ENCODE measurements at regions not wholly inside any gene's neighbourhood (a gene's known extent, or its start where the extent isn't known, plus 50 kb on each side); places are given as distances from the start of the nearest gene placed in this dataset.

- Histone ChIP-seq H3K9me3 (replicated peaks; ENCODE audit: control insufficient read depth, insufficient read depth, low read length) (no peaks in the 10 kb centered on the region), H3K79me2 (ENCODE audit: control insufficient read depth, insufficient read depth, low read length) (no peaks in the 10 kb centered on the region), H3K9ac (replicated peaks; ENCODE audit: extremely low read depth, insufficient read depth, low read length) (no peak overlapping the region), H4K20me1 (replicated peaks; ENCODE audit: control insufficient read depth, extremely low read depth, insufficient read depth, low read length) (no peaks in the 10 kb centered on the region), H3K9me1 (replicated peaks; ENCODE audit: control insufficient read depth, extremely low read depth, insufficient read depth, low read length) (no peaks in the 10 kb centered on the region), H3K36me3 (ENCODE audit: control insufficient read depth in 2 of 2, extremely low read depth in 1 of 2, insufficient read depth in 2 of 2, low read length in 2 of 2) (no peaks in the 10 kb centered on the region), H3K4me3 (replicated peaks in 1 of 3; ENCODE audit: insufficient read depth in 1 of 3, low read depth in 1 of 3, low read length in 3 of 3) (no peak overlapping the region), H2AFZ (ENCODE audit: low read depth, low read length) (no peak overlapping the region), H3K27ac (ENCODE audit: insufficient read depth, low read depth, low read length) (no peak overlapping the region), H3K4me1 (ENCODE audit: control insufficient read depth, extremely low read depth, insufficient read depth, low read length) (no peaks in the 10 kb centered on the region), H3K27me3 (ENCODE audit: control insufficient read depth in 2 of 2, insufficient read depth in 2 of 2, low read length in 2 of 2) (no peaks in the 10 kb centered on the region), H3K4me2 (ENCODE audit: insufficient read depth, low read length) (no peak overlapping the region)
- TF ChIP-seq CTCF (IDR thresholded peaks at IDR 0.05; ENCODE audit: extremely low read depth in 1 of 2, insufficient read depth in 1 of 2, low read depth in 1 of 2, low read length in 2 of 2) (no peak), EZH2 (IDR thresholded peaks at IDR 0.05; ENCODE audit: borderline replicate concordance, low read depth, low read length, severe bottlenecking) (no peak), POLR2AphosphoS5 (IDR thresholded peaks at IDR 0.05; ENCODE audit: insufficient read depth, low read depth, low read length) (no peak), FOS (IDR thresholded peaks at IDR 0.05; ENCODE audit: borderline replicate concordance, insufficient read depth, low read length) (no peak), GATA2 (IDR thresholded peaks at IDR 0.05; ENCODE audit: insufficient read depth, insufficient read length, low read depth, low read length) (no peak), MAX (IDR thresholded peaks at IDR 0.05; ENCODE audit: insufficient read depth, insufficient read length) (no peak), JUN (IDR thresholded peaks at IDR 0.05; ENCODE audit: borderline replicate concordance, insufficient read depth, insufficient read length, low read depth) (no peak), MYC (IDR thresholded peaks at IDR 0.05; ENCODE audit: low read depth, low read length) (no peak), POLR2A (IDR thresholded peaks at IDR 0.05; ENCODE audit: low read depth, low read length) (no peak)
- intact Hi-C loops (cut with micrococcal nuclease): no loop called here
- ChIA-PET CTCF (interaction anchor here (1.1 kb wide), 1 partner anchor 498 kb away, joined by 3 read pairs; no protein-coding TSS in a partner anchor), POLR2A (no interaction called here)
- dilution Hi-C loops (cut with MboI; ENCODE audit: extremely low pct_ligation_motif_present, low sequenced_read_pairs): no loop called here
- FAIRE-seq (no peak), DNase-seq (ENCODE audit: low read depth, low spot score) (no peak)
- BruUV-seq (replicated peaks): no TSS peak
These were observed 473.6 kb downstream of the SOX2 start for GRCh38 chr3:182185313-182185712.
